Peyer's patch (tissue), 4 donors: ENCODE measurements at regions not wholly inside any gene's neighbourhood (a gene's known extent, or its start where the extent isn't known, plus 50 kb on each side); places are given as distances from the start of the nearest gene placed in this dataset.
"Not testable (repeated sequence)": the region's sequence is repeated elsewhere in the genome, so short reads cannot be mapped to it uniquely, and the experiment has no call there.

Experiments
- POLR2A ChIP-seq, 2 donors: fragments of 450-650 bp; IDR thresholded peaks; one replicate each; pipeline ENCODE4 v1.5.1; 2017; ENCODE audit warnings: antibody characterized with exemption in 2 of 2, mild to moderate bottlenecking in 2 of 2, moderate library complexity in 2 of 2
- TF ChIP-seq, protein P1 (sequence below), 6 experiments: fragments of 450-650 bp in 4 of 6; fragments of 200-600 bp in 2 of 6; sonication (generic) in 1 of 6; IDR thresholded peaks; one replicate each; pipeline ENCODE4 v1.5.1; 2017 to 2019; ENCODE audit warnings: antibody characterized with exemption in 6 of 6, mild to moderate bottlenecking in 3 of 6, moderate library complexity in 1 of 6

DNA sequence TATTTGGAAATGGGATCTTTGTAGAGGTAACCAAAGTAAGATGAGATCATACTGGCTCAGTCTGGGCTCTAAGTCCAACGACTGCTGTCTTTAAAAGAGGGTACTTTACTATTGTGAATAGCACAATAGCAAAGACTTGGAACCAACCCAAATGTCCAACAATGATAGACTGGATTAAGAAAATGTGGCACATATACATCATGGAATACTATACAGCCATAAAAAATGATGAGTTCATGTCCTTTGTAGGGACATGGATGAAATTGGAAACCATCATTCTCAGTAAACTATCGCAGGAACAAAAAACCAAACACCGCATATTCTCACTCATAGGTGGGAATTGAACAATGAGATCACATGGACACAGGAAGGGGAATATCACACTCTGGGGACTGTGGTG, 476.3 kb downstream of the SEMA3D start:
- TF ChIP-seq, protein P1, sequence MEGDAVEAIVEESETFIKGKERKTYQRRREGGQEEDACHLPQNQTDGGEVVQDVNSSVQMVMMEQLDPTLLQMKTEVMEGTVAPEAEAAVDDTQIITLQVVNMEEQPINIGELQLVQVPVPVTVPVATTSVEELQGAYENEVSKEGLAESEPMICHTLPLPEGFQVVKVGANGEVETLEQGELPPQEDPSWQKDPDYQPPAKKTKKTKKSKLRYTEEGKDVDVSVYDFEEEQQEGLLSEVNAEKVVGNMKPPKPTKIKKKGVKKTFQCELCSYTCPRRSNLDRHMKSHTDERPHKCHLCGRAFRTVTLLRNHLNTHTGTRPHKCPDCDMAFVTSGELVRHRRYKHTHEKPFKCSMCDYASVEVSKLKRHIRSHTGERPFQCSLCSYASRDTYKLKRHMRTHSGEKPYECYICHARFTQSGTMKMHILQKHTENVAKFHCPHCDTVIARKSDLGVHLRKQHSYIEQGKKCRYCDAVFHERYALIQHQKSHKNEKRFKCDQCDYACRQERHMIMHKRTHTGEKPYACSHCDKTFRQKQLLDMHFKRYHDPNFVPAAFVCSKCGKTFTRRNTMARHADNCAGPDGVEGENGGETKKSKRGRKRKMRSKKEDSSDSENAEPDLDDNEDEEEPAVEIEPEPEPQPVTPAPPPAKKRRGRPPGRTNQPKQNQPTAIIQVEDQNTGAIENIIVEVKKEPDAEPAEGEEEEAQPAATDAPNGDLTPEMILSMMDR (IDR thresholded peaks at IDR 0.05), result not testable (repeated sequence)
- TF ChIP-seq POLR2A (IDR thresholded peaks at IDR 0.05), result not testable (repeated sequence)
